CD4-positive, alpha-beta memory T cell (primary cell): ENCODE measurements at regions not wholly inside any gene's neighbourhood (a gene's known extent, or its start where the extent isn't known, plus 50 kb on each side); places are given as distances from the start of the nearest gene placed in this dataset.
"Not testable (repeated sequence)": the region's sequence is repeated elsewhere in the genome, so short reads cannot be mapped to it uniquely, and the experiment has no call there.

ENCODE experiments used
- CTCF ChIA-PET: fragments of 350-600 bp; sonication (Branson Sonifier 250); formaldehyde crosslinking; loops from one replicate; lab custom pipeline; 2021; ENCODE audit warnings: inconsistent platforms; ENCODE audit not compliant: partially characterized antibody; lab: Charles Lee
- POLR2A ChIA-PET: fragments of 350-600 bp; sonication (Branson Sonifier 250); formaldehyde crosslinking; loops from one replicate; lab custom pipeline; 2021; ENCODE audit not compliant: partially characterized antibody; lab: Charles Lee
- DNase-seq, 5 donors: peaks; one replicate each; pipeline versions ENCODE4 v3.0.0 to v3.0.0-alpha.2; 2020 to 2022; ENCODE audit warnings: mixed read lengths in 1 of 5
- H3K27ac ChIP-seq: one replicate; pipeline ENCODE4 v1.7.0; 2013; ENCODE audit warnings: low read depth, low read length
- H3K27me3 ChIP-seq: 2 replicates; pipeline ENCODE4 v1.7.0; 2013; ENCODE audit warnings: mild to moderate bottlenecking, low read length, moderate library complexity; ENCODE audit not compliant: insufficient read depth
- H3K36me3 ChIP-seq: 2 replicates; pipeline ENCODE4 v1.7.0; 2013; ENCODE audit warnings: mild to moderate bottlenecking, low read length, moderate library complexity; ENCODE audit not compliant: insufficient read depth
- H3K4me1 ChIP-seq: 2 replicates; pipeline ENCODE4 v1.7.0; 2013; ENCODE audit warnings: mild to moderate bottlenecking, low read length, moderate library complexity; ENCODE audit not compliant: insufficient read depth
- H3K4me3 ChIP-seq, 2 donors: one replicate each; pipeline ENCODE4 v1.7.0; 2013; ENCODE audit warnings: low read length in 2 of 2, mild to moderate bottlenecking in 1 of 2
- H3K9me3 ChIP-seq, 2 donors: one replicate each; pipeline ENCODE4 v1.7.0; 2013; ENCODE audit warnings: low read length in 2 of 2, control low read depth in 1 of 2; ENCODE audit not compliant: control insufficient read depth in 1 of 2
- H3K27ac Mint-ChIP-seq, 7 donors: one replicate each; pipeline ENCODE4 v1.8.0; 2020 to 2021; ENCODE audit warnings: mixed read lengths in 7 of 7, mild to moderate bottlenecking in 6 of 7, inconsistent platforms in 3 of 7, moderate library complexity in 3 of 7
- H3K27me3 Mint-ChIP-seq, 2 donors: one replicate each; pipeline ENCODE4 v1.8.0; 2020 to 2021; ENCODE audit warnings: mixed read lengths in 2 of 2
- H3K36me3 Mint-ChIP-seq, 2 donors: one replicate each; pipeline ENCODE4 v1.8.0; 2020 to 2021; ENCODE audit warnings: mixed read lengths in 2 of 2, inconsistent platforms in 1 of 2, mild to moderate bottlenecking in 1 of 2
- H3K4me1 Mint-ChIP-seq, 4 donors: one replicate each; pipeline ENCODE4 v1.8.0; 2020 to 2021; ENCODE audit warnings: mixed read lengths in 4 of 4, mild to moderate bottlenecking in 1 of 4
- H3K4me3 Mint-ChIP-seq, 8 donors: one replicate each; pipeline ENCODE4 v1.8.0; 2020 to 2021; ENCODE audit warnings: mixed read lengths in 8 of 8, mild to moderate bottlenecking in 7 of 8, moderate library complexity in 6 of 8, inconsistent platforms in 3 of 8
- H3K9me3 Mint-ChIP-seq, 8 donors: one replicate each; pipeline ENCODE4 v1.8.0; 2020 to 2021; ENCODE audit warnings: mixed read lengths in 8 of 8, mild to moderate bottlenecking in 5 of 8, inconsistent platforms in 3 of 8, moderate library complexity in 1 of 8
- intact Hi-C: fragments of 100-400 bp; cut with micrococcal nuclease; formaldehyde crosslinking; loops from one replicate; pipeline ENCODE4 v1.15.1; 2023

DNA sequence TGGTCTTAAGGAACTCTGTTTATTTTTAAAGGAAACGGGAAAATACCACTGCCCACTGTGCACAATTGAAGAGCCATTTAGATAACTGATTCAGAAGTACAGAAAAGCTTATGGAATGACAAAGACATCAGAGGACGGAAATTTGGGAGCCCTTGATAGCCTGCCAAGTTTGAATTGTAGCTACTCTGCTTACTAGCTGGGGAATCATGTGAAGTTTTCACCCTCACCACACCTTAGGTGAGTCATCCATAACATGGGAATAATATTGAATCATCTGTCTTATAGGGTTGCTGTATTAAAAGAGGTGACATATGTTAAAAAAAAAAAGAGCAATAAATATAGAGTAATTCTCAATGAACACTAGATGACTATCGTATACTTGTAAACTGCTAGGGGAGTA lies 1104.2 kb downstream of the GATA3 start:
- Histone ChIP-seq H3K27ac (no peak overlapping the region), H3K4me3 (no peak overlapping the region), H3K27me3 (no peaks in the 10 kb centered on the region), H3K36me3 (no peaks in the 10 kb centered on the region), H3K9me3 (no peaks in the 10 kb centered on the region), H3K4me1 (no peaks in the 10 kb centered on the region)
- peaks cover 1 to 6% of the 10 kb centered on the region in 2 donors for H3K36me3 Mint-ChIP-seq
- H3K27ac Mint-ChIP-seq = no peak overlapping the region
- DNase-seq = no peak
- intact Hi-C loops = no loop called here
- peaks cover 0 to 4% of the 10 kb centered on the region in 2 donors for H3K27me3 Mint-ChIP-seq
- no peak overlapping the region for H3K4me3 Mint-ChIP-seq
- peaks cover 3 to 4% (median 3%) of the 10 kb centered on the region in 4 donors for H3K4me1 Mint-ChIP-seq
- ChIA-PET POLR2A (no interaction called here), CTCF (no interaction called here)
- peaks cover 5 to 27% (median 14%) of the 10 kb centered on the region in 8 donors for H3K9me3 Mint-ChIP-seq

DNA sequence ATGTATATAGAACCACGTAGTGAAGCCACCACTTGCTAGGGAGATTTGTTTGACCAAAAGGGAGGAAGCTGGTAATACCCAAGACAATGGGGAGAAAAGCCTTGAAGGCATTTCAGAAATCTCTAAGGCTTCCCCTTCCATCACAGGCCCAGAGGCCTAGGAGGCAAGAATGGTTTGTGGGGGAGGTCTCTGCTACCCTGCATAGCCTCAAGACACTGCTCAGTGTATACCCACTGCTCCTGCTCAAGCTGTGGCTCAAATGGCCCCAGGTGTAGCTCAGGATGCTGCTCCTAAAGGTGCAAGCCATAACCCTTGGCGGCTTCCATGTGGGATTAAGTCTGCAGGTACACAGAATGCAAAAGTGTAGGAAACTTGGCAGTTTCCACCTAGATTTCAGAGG lies 1105.8 kb downstream of the GATA3 start:
- CTCF ChIA-PET = no interaction called here
- Mint-ChIP-seq H3K27me3 (no peaks in the 10 kb centered on the region), H3K4me3 (no peak overlapping the region), H3K36me3 (peaks cover 1 to 6% of the 10 kb centered on the region in 2 donors), H3K27ac (no peak overlapping the region), H3K9me3 (peaks cover 5 to 27% (median 15%) of the 10 kb centered on the region in 8 donors), H3K4me1 (peaks cover 5 to 8% (median 6%) of the 10 kb centered on the region in 4 donors)
- H3K4me1 ChIP-seq = no peaks in the 10 kb centered on the region
- no peaks in the 10 kb centered on the region for H3K9me3 ChIP-seq
- no peaks in the 10 kb centered on the region for H3K36me3 ChIP-seq
- H3K27me3 ChIP-seq = no peaks in the 10 kb centered on the region
- POLR2A ChIA-PET = no interaction called here
- H3K4me3 ChIP-seq = no peak overlapping the region
- DNase-seq = no peak
- intact Hi-C loops = no loop called here
- no peak overlapping the region for H3K27ac ChIP-seq

DNA sequence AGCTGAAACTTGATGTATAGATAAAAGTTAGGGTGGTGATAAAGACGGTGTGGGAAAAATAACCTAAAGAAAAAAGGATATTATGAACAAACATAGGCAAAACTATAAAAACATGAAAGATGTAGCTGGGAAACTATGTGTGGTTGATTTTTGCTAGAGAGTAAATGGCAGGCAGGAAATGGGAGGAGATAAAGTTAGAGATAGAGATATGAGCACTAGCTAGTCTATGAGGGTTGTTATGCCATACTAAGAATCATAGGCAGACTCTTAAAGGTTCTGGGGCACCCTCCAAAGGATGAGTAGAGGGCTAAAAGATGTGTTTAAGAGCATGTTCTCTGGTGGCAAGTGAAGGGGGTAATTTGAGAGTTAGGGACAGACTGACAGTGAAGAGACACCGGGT lies 1109.2 kb downstream of the GATA3 start:
- Histone ChIP-seq H3K9me3 (no peaks in the 10 kb centered on the region), H3K36me3 (no peaks in the 10 kb centered on the region), H3K4me3 (no peak overlapping the region), H3K27ac (no peak overlapping the region), H3K27me3 (no peaks in the 10 kb centered on the region), H3K4me1 (no peaks in the 10 kb centered on the region)
- DNase-seq = no peak
- ChIA-PET CTCF (no interaction called here), POLR2A (no interaction called here)
- intact Hi-C loops = no loop called here
- H3K9me3 Mint-ChIP-seq = peaks cover 5 to 25% (median 15%) of the 10 kb centered on the region in 8 donors
- no peaks in the 10 kb centered on the region for H3K27me3 Mint-ChIP-seq
- H3K36me3 Mint-ChIP-seq = peaks cover 1 to 2% of the 10 kb centered on the region in 2 donors
- no peak overlapping the region for H3K4me3 Mint-ChIP-seq
- H3K4me1 Mint-ChIP-seq = peaks cover 8 to 20% (median 14%) of the 10 kb centered on the region in 4 donors
- no peak overlapping the region for H3K27ac Mint-ChIP-seq

DNA sequence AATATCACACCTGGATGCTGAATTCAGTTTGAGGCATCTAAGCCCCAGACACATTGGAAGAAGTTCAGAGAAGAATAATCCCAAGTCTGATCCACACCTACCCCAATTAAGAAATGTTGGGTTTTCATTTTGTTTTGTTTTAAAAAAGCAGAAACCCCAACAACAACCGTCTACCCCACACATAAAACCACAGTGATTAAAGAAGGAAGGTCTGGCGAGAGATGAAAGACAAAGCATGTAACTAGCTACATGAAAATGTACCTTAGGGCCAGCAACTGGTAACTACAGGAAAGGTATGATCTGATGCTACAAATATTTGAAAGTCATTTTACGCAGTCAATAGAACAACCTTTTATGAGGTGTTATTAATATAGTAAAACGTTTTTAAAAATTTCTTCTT lies 1112.3 kb downstream of the GATA3 start:
- no peak for DNase-seq
- intact Hi-C loops = no loop called here
- Histone ChIP-seq H3K36me3 (no peaks in the 10 kb centered on the region), H3K27me3 (no peaks in the 10 kb centered on the region), H3K9me3 (no peaks in the 10 kb centered on the region), H3K27ac (no peak overlapping the region), H3K4me1 (no peaks in the 10 kb centered on the region), H3K4me3 (no peak overlapping the region)
- CTCF ChIA-PET = no interaction called here
- H3K36me3 Mint-ChIP-seq = no peaks in the 10 kb centered on the region
- H3K27me3 Mint-ChIP-seq = no peaks in the 10 kb centered on the region
- peaks cover 8 to 20% (median 14%) of the 10 kb centered on the region in 4 donors for H3K4me1 Mint-ChIP-seq
- H3K4me3 Mint-ChIP-seq = peak overlapping the region in 1 of 8 donors; percentile 4
- POLR2A ChIA-PET = no interaction called here
- no peak overlapping the region for H3K27ac Mint-ChIP-seq
- H3K9me3 Mint-ChIP-seq = peaks cover 0 to 6% (median 4%) of the 10 kb centered on the region in 8 donors

DNA sequence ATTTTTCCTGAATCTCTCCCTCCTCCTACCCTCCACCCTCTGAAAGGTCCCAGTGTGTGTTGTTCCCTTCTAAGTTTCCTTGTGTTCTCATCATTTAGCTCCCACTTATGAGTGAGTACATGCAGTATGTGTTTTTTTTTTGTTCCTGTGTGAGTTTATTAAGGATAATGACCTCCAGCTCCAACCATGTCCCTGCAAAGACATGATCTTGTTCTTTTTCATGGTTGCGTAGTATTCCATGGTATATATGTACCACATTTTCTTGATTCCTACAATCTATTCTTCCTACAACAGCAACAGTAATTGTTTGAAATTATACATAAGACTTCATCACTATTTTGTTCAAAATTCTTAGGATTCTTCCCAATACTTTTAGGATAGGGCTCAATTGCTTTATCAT lies 1117.8 kb downstream of the GATA3 start:
- peaks cover 8% of the 10 kb centered on the region for H3K4me1 ChIP-seq
- no peaks in the 10 kb centered on the region for H3K9me3 ChIP-seq
- Mint-ChIP-seq H3K27me3 (peaks cover 0 to 3% of the 10 kb centered on the region in 2 donors), H3K4me1 (peaks cover 0 to 13% (median 7%) of the 10 kb centered on the region in 4 donors), H3K27ac (no peak overlapping the region), H3K4me3 (no peak overlapping the region), H3K36me3 (no peaks in the 10 kb centered on the region), H3K9me3 (peaks cover 0 to 10% (median 4%) of the 10 kb centered on the region in 8 donors)
- H3K4me3 ChIP-seq = no peak overlapping the region
- no peaks in the 10 kb centered on the region for H3K27me3 ChIP-seq
- CTCF ChIA-PET = no interaction called here
- intact Hi-C loops = no loop called here
- H3K36me3 ChIP-seq = no peaks in the 10 kb centered on the region
- DNase-seq = no peak
- no peak overlapping the region for H3K27ac ChIP-seq
- POLR2A ChIA-PET = no interaction called here

DNA sequence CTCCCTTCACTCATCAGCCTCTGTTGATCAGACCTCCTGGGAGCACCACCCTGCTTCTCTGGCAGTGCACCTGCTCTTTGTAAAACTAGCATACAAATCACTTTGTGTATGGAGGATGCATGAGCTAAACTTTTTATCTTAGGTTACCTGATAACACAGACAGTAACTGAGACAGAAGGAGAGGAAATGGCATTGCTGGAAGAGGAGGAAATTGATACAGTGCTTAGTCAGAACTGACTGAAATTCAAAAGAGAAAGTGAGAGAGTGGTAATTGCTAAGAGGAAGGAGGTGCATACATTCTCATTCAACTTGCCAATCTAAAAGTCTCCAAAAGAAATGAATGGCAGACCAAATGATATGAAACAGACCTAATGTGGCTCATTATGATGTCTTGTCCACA lies 1120.7 kb downstream of the GATA3 start:
- CTCF ChIA-PET = no interaction called here
- Histone ChIP-seq H3K27ac (no peak overlapping the region), H3K27me3 (no peaks in the 10 kb centered on the region), H3K9me3 (no peaks in the 10 kb centered on the region), H3K4me3 (no peak overlapping the region), H3K36me3 (no peaks in the 10 kb centered on the region), H3K4me1 (peaks cover 8% of the 10 kb centered on the region)
- Mint-ChIP-seq H3K36me3 (no peaks in the 10 kb centered on the region), H3K4me3 (peak overlapping the region in 2 of 8 donors; percentile 20 to 37), H3K27me3 (peaks cover 0 to 4% of the 10 kb centered on the region in 2 donors), H3K4me1 (peaks cover 0 to 13% (median 6%) of the 10 kb centered on the region in 4 donors), H3K9me3 (peaks cover 0 to 10% (median 4%) of the 10 kb centered on the region in 8 donors), H3K27ac (peak overlapping the region in 3 of 7 donors; percentile 5 to 59 (median 49))
- intact Hi-C loops = no loop called here
- POLR2A ChIA-PET = no interaction called here
- peak in 2 of 5 donors; percentile 2 for DNase-seq

DNA sequence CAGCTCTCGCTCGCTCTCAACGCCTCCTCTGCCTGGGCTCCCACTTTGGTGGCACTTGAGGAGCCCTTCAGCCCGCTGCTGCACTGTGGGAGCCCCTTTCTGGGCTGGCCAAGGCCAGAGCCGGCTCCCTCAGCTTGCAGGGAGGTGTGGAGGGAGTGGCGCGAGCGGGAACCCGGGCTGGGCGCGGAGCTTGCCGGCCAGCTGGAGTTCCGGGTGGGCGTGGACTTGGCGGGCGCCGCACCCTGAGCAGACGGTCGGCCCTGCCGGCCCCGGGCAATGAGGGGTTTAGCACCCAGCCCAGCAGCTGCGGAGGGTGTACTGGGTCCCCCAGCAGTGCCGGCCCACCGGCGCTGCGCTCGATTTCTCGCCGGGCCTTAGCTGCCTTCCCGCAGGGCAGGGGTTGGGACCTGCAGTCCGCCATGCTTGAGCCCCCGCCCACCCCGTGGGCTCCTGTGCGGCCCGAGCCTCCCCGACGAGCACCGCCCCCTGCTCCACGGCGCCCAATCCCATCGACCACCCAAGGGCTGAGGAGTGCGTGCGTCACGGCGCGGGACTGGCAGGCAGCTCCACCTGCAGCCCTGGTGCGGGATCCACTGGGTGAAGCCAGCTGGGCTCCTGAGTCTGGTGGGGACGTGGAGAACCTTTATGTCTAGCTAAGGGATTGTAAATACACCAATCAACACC lies 1128.9 kb downstream of the GATA3 start:
- H3K36me3 ChIP-seq, H3K27ac ChIP-seq, H3K4me1 ChIP-seq, H3K4me3 Mint-ChIP-seq, H3K9me3 Mint-ChIP-seq, H3K4me1 Mint-ChIP-seq, DNase-seq, H3K9me3 ChIP-seq, H3K27ac Mint-ChIP-seq, H3K36me3 Mint-ChIP-seq, H3K27me3 ChIP-seq, H3K4me3 ChIP-seq, CTCF ChIA-PET, intact Hi-C loops, POLR2A ChIA-PET: not testable (repeated sequence)
- peaks cover 5 to 13% of the 10 kb centered on the region in 2 donors for H3K27me3 Mint-ChIP-seq
